GM12875 (cell line): ENCODE measurements at regions not wholly inside any gene's neighbourhood (a gene's known extent, or its start where the extent isn't known, plus 50 kb on each side); places are given as distances from the start of the nearest gene placed in this dataset.

Source experiments
- H3K4me3 ChIP-seq: one replicate; pipeline ENCODE4 v1.5.1; 2011; ENCODE audit warnings: low read depth, low read length, control low read depth
- CTCF ChIP-seq: IDR thresholded peaks from 2 replicates; pipeline ENCODE4 v1.5.1; 2011; ENCODE audit warnings: low read depth, mild to moderate bottlenecking, control low read depth, inconsistent platforms, low read length, moderate library complexity, borderline replicate concordance; ENCODE audit not compliant: insufficient read depth

GRCh38 chr7:46759711-46760480 lies 822.0 kb downstream of the TNS3 start:
- TF ChIP-seq CTCF, result no peak
- no peak overlapping the region for H3K4me3 ChIP-seq

GRCh38 chr7:46756996-46757395 lies 824.9 kb downstream of the TNS3 start:
- no peak overlapping the region for H3K4me3 ChIP-seq
- no peak for TF ChIP-seq CTCF

- TF ChIP-seq CTCF, result no peak
- H3K4me3 ChIP-seq, result no peak overlapping the region
Measured at GRCh38 chr7:46756256-46756655, 825.7 kb downstream of the TNS3 start.

- TF ChIP-seq CTCF, result no peak
- no peak overlapping the region for H3K4me3 ChIP-seq
Measured at GRCh38 chr7:46755120-46756034, 826.5 kb downstream of the TNS3 start.

- no peak for TF ChIP-seq CTCF
- H3K4me3 ChIP-seq, result no peak overlapping the region
Measured at GRCh38 chr7:46754140-46754720, 827.7 kb downstream of the TNS3 start.

- no peak overlapping the region for H3K4me3 ChIP-seq
- no peak for TF ChIP-seq CTCF
Measured at GRCh38 chr7:46753662-46754061, 828.2 kb downstream of the TNS3 start.
